Activated naive CD4-positive, alpha-beta T cell treated with Interleukin-2 at 50 U/mL for 16 hours (primary cell): ENCODE measurements at regions not wholly inside any gene's neighbourhood (a gene's known extent, or its start where the extent isn't known, plus 50 kb on each side); places are given as distances from the start of the nearest gene placed in this dataset.
"Not testable (repeated sequence)": the region's sequence is repeated elsewhere in the genome, so short reads cannot be mapped to it uniquely, and the experiment has no call there.

Experiments used
- DNase-seq: peaks from one replicate; pipeline ENCODE4 v3.0.0-alpha.2; 2020

DNA sequence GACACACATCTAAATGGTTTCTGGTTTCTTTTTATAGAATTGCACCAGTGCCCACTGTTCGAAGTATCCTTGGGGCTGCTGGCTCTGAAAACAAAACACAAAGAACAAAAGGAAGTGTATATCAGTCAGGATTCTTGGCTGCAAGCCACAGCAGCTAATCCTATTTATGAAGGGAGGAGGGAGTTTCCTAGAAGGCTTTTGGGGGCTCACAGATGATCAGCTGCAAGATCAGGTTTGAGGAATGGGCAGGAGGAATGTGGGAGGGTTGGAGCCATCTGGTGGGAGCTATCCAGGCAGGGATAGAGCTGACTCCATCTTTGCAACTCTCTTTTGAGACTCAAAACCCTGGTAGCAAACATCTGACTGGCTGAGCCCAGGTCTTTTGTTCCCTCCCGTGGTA lies 118.3 kb upstream of the EEF2KMT start:
- DNase-seq, result no peak

- DNase-seq, result no peak
Measured at GRCh38 chr16:5214466-5214865, 116.9 kb upstream of the EEF2KMT start.

- DNase-seq, result not testable (repeated sequence)
Measured at GRCh38 chr16:5212501-5212900, 114.9 kb upstream of the EEF2KMT start.

DNA sequence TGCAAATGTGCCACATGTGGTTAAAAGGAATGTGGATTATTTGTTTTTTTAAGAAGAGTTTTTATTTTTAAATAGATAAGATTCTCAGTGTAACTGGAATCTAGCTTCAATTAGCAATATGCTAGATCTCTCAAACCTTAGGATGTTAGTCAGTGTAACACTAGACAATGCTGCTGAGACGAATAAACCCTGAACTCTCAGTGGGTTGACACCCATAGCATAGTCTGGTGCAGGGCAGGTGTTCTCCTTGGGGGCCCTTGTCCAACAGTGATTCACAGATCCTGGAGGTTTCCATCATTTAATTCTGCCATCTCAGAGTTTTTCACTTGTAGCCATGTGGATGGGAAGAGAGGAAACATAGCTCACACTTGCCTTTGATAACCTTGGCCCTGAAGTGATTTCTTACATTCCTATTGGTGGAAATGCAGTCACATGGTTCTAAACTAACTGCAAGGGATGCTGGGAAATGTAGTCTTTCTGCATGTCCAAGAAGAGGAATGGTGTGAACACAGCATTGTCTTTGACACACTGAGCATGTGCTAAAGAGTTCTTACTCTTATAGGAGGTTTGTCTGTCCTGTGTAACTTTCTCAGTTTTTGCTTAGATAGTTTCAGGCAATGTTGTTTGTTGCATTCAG lies 110.4 kb upstream of the EEF2KMT start:
- not testable (repeated sequence) for DNase-seq

DNA sequence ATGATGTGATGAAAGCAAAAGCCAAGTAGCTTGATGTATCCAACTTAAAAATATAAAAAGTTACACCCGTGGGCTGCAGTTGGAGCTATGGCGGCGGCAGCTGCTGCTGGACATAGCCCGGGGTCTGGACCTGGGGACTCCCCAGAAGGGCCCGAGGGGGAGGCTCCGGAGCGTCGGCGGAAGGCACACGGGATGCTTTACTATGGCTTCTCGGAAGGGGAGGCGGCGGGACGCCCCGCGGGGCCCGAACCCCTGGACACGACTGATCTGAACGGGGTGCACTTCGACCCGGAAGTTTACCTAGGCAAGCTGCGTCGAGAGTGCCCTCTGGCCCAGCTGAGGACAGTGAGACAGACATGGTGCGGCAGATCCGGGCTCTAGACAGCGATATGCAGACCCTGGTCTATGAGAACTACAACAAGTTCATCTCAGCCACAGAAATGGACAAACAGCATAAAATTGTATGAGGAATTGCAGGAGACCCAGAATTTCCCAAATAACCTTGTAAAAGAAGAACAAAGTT lies 109.5 kb upstream of the EEF2KMT start:
- no peak for DNase-seq

DNA sequence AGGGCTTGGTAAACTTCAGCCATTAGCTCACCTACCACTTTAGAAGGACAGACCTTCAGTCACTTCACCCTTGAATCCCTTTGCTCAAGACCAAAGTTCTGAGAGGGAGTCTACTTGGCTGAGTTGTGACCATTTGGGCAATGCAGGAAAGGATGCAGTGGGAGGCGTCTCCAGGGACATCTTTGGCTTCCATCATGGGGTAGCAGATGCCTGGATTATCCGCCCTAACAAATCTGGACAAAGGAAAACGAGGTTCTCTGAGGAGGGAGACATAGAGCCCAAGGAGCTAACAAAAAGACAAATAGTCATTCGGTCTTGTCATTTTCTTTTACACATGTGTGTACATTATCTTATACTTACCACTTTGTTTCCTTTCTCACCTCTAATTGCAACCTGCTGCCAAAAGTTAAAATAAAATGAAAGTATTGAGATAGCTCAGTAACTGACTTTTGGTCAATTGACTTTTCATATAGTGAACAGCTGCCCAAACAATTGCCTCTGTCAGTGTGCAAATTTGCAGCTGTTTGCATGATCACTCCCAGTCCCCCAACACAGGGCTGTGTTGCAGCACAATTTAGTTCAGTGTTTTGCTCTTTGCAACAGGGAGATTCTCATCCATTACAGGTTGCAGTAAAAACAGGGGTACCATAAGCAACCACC lies 108.9 kb upstream of the EEF2KMT start:
- no peak for DNase-seq

DNA sequence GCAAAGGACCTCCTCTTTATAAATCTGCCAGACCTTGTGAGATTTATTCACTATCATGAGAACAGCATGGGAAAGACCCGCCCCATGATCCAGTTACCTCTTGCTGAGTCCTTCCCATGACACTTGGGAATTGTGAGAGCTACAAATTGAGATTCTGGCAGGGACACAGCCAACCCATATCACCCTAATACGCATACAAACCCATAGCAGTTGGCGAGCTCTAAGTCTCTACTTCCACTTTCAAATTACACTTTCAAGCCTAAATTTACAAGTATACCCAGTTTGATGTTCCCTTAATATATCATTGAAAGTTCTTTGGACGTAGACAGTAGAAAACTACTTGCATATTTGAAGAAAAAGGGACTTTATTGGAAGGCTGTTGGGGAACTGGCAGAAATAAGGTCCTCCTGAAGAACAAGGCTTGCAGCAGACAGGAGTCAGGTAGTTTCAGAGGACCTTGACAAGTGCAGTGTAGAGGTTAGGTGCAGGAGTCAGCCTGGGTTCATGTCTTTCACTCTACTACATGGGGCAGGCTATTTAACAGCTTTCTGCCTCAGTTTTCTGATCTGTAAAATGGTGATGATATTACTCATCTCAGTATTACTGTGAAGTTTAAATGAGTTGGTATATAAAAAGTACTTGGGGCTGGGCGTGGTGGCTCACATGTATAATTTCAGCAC lies 107.9 kb upstream of the EEF2KMT start:
- no peak for DNase-seq

DNA sequence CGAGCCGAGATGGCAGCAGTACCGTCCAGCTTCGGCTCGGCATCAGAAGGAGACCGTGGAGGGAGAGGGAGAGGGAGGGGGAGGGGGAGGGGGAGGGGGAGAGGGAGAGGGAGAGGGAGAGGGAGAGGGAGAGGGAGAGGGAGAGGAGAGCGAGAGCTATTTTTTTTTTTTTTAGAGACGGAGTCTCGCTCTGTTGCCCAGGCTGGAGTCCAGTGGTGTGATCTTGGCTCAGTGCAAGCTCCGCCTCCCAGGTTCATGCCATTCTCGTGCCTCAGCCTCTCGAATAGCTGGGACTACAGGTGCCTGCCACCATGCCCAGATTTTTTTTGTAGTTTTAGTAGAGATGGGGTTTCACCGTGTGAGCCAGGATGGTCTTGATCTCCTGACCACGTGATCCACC lies 106.1 kb upstream of the EEF2KMT start:
- not testable (repeated sequence) for DNase-seq

- no peak for DNase-seq
Measured at GRCh38 chr16:5200123-5200522, 102.5 kb upstream of the EEF2KMT start.

- no peak for DNase-seq
Measured at GRCh38 chr16:5196204-5196603, 98.6 kb upstream of the EEF2KMT start.

DNA sequence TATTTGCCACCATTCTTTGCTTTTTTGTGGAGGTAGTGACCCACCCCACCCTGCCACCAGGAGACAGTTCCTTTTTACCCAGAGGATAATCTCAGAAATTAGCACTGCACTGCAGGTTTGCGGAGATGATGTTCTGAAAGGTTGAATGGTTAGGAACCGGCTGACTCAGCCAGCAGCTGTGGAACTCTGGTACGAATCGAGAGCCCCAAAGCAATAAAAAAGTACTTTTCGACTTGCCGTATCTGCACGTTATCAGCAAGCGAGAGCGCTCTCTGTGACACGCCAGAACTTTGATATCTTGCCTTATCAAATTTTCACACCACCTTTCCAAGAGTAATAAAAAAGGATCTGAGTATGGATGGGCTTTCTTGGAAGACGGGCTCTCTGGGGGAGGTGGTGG lies 96.3 kb upstream of the EEF2KMT start:
- DNase-seq, result no peak

GRCh38 chr16:5188989-5189352 lies 91.4 kb upstream of the EEF2KMT start:
- DNase-seq, result no peak

DNA sequence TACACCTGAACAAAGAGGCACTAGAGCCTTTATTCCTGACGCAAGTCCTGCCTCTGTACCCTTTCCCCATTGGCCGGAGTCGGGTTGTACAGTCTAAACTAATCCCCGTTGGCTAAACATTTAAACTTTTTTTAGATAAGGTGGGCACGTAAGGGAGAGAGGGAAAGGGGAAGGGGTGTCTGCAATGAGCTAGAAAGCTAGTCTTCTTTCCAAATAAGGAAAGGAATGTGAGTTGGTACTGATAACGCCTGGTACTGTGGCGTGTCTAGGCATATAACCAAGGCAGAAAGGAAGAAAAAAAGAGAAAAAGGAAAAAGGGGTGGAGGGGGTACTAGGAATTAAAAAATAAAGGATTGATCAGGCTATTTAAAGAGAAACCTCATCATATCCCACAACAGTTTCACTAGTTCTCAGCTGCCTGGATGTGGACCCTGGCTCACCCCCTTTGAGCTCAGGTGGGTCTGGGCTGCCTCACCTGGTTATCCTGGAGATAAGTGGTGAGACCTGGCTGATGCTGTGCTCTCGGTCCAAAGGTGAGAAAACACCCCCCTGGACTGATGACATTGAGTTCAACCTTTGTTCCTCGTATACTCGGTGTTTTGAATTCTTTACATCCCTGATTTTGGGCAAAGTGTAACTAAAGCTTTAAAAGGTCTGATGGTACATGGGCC lies 90.9 kb upstream of the EEF2KMT start:
- DNase-seq, result no peak

DNA sequence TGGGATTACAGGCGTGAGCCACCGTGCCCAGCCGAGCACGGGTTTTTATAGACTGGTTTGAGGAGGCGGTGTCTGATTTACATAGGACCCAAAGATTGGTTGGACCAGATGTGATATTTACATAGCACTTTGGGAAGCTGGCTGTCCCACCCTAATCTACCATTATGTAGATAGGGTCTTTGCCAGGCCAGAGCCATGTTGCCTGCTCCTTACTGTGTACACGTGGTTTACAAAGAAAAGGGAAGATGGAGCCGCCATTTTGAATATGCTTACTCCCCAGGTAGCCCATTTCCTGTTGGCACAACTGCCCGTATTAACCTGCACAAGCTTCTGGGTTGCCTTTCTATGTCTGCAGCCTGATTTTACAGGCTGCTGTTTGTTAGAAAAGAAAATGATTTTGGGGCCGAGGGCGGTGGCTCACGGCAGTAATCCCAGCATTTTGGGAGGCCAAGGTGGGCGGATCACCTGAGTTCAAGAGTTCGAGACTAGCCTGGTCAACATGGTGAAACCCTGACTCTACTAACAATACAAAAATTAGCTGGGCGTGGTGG lies 89.9 kb upstream of the EEF2KMT start:
- no peak for DNase-seq

- no peak for DNase-seq
Measured at GRCh38 chr16:5186381-5186903, 88.8 kb upstream of the EEF2KMT start.

- DNase-seq, result no peak
Measured at GRCh38 chr16:5176505-5176904, 78.9 kb upstream of the EEF2KMT start.

GRCh38 chr16:5175266-5175665 lies 77.7 kb upstream of the EEF2KMT start:
- DNase-seq, result no peak

- DNase-seq, result no peak
Measured at GRCh38 chr16:5166486-5166885, 68.9 kb upstream of the EEF2KMT start.

- not testable (repeated sequence) for DNase-seq
Measured at GRCh38 chr16:5165429-5165828, 67.8 kb upstream of the EEF2KMT start.

- not testable (repeated sequence) for DNase-seq
Measured at GRCh38 chr16:5162801-5163200, 65.2 kb upstream of the EEF2KMT start.

- DNase-seq, result not testable (repeated sequence)
Measured at GRCh38 chr16:5161888-5162287, 64.3 kb upstream of the EEF2KMT start.

- not testable (repeated sequence) for DNase-seq
Measured at GRCh38 chr16:5160010-5160409, 62.4 kb upstream of the EEF2KMT start.

- DNase-seq, result not testable (repeated sequence)
Measured at GRCh38 chr16:5159537-5159936, 61.9 kb upstream of the EEF2KMT start.
